Activated CD4-positive, alpha-beta T cell treated with anti-CD3 and anti-CD28 coated beads, Interleukin-2, amount 10 ng/mL, durations not matched to agents 24 days and 14 days (primary cell): ENCODE measurements at regions not wholly inside any gene's neighbourhood (a gene's known extent, or its start where the extent isn't known, plus 50 kb on each side); places are given as distances from the start of the nearest gene placed in this dataset.

Experiments used
- DNase-seq: peaks from one replicate; pipeline ENCODE4 v3.0.0; 2022
- H3K27ac Mint-ChIP-seq: one replicate; pipeline ENCODE4 v1.8.0; 2022; ENCODE audit warnings: mild to moderate bottlenecking, mixed read lengths
- H3K27me3 Mint-ChIP-seq: one replicate; pipeline ENCODE4 v1.8.0; 2022; ENCODE audit warnings: mixed read lengths
- H3K36me3 Mint-ChIP-seq: one replicate; pipeline ENCODE4 v1.8.0; 2022; ENCODE audit warnings: low read depth, mild to moderate bottlenecking, mixed read lengths
- H3K4me1 Mint-ChIP-seq: one replicate; pipeline ENCODE4 v1.8.0; 2021; ENCODE audit warnings: mixed read lengths
- H3K4me3 Mint-ChIP-seq: one replicate; pipeline ENCODE4 v1.8.0; 2022; ENCODE audit warnings: mild to moderate bottlenecking, moderate library complexity, mixed read lengths
- H3K9me3 Mint-ChIP-seq: one replicate; pipeline ENCODE4 v1.8.0; 2021; ENCODE audit warnings: mixed read lengths
- intact Hi-C: fragments of 100-400 bp; cut with micrococcal nuclease; formaldehyde crosslinking; loops from one replicate; pipeline ENCODE4 v1.15.1; 2023

GRCh38 chr18:57269756-57270155 is 82.6 kb upstream of the ST8SIA3 start:
- Mint-ChIP-seq H3K9me3 (no peaks in the 10 kb centered on the region), H3K36me3 (no peaks in the 10 kb centered on the region), H3K27me3 (no peaks in the 10 kb centered on the region), H3K27ac (no peak overlapping the region), H3K4me3 (no peak overlapping the region), H3K4me1 (no peaks in the 10 kb centered on the region)
- DNase-seq, result no peak
- intact Hi-C loops, result no loop called here

GRCh38 chr18:57270156-57270555 is 82.2 kb upstream of the ST8SIA3 start:
- Mint-ChIP-seq H3K9me3 (no peaks in the 10 kb centered on the region), H3K4me1 (no peaks in the 10 kb centered on the region), H3K4me3 (no peak overlapping the region), H3K27ac (no peak overlapping the region), H3K27me3 (no peaks in the 10 kb centered on the region), H3K36me3 (no peaks in the 10 kb centered on the region)
- no peak for DNase-seq
- intact Hi-C loops, result no loop called here

DNA sequence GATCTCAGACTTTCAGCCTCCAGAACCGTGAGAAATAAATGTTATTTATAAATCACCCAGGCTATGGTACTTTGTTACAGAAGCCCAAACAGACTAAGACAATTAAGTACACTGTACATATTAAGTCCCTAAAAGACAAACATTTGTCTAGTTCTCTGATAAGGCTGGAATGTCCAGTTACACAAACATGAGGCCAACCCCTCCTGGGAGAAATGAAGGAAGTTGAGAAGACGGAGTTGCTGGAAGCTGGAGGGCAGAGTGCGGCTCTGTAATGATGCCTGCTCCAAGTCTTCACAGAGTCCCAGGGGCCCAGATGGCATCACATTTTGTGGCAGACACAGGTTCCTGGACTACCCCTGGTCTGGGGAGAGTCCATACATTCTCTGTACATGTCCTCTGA is 79.2 kb upstream of the ST8SIA3 start:
- no peaks in the 10 kb centered on the region for H3K4me1 Mint-ChIP-seq
- no peaks in the 10 kb centered on the region for H3K36me3 Mint-ChIP-seq
- H3K27ac Mint-ChIP-seq, result no peak overlapping the region
- no peak for DNase-seq
- H3K4me3 Mint-ChIP-seq, result no peak overlapping the region
- H3K9me3 Mint-ChIP-seq, result no peaks in the 10 kb centered on the region
- intact Hi-C loops, result no loop called here
- H3K27me3 Mint-ChIP-seq, result no peaks in the 10 kb centered on the region

DNA sequence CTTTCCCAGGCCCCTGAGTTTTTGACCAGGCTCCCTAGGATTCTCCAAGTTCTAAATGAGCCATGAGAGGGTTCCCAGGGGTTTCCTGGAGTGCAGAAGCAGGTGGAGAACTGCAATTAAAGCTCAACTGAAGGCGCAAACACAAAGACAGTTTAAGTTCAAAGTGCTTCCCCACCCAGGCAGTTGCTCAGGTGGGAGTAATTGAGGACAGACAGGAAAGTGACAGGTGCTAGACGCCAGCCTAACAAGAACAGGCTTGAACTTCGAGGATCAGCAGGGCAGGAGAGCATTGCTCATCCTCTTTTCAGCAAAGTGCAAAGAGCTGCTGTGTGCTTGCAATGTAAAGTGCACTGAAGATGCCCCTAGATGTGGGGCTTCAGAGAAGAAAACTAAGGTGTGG is 77.2 kb upstream of the ST8SIA3 start:
- Mint-ChIP-seq H3K27me3 (no peaks in the 10 kb centered on the region), H3K27ac (no peak overlapping the region), H3K4me3 (no peak overlapping the region), H3K9me3 (no peaks in the 10 kb centered on the region), H3K36me3 (no peaks in the 10 kb centered on the region), H3K4me1 (no peaks in the 10 kb centered on the region)
- DNase-seq, result no peak
- intact Hi-C loops, result no loop called here

- H3K27ac Mint-ChIP-seq, result no peak overlapping the region
- no peak for DNase-seq
- H3K36me3 Mint-ChIP-seq, result no peaks in the 10 kb centered on the region
- no peak overlapping the region for H3K4me3 Mint-ChIP-seq
- H3K27me3 Mint-ChIP-seq, result no peaks in the 10 kb centered on the region
- H3K4me1 Mint-ChIP-seq, result no peaks in the 10 kb centered on the region
- no peaks in the 10 kb centered on the region for H3K9me3 Mint-ChIP-seq
- intact Hi-C loops, result no loop called here
Measured at GRCh38 chr18:57276829-57277228, 75.5 kb upstream of the ST8SIA3 start.

DNA sequence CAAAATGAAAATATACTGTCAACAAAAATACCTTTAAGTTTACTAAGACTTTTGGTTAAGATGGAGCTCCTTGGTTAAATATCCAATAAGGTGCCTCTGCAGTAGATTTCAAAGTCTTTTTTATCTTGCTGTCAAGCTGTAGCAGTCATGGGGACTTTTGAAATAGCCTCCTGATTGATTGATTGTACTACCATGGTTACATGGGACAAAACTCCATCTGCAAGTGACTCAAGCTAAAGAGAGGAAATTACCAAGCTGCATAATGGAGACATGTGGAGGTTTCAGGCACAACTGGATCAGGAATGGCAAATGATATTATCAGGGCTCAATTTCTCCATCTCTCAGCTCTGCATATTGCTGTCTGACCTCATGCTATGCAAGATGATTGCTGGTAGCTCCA is 73.4 kb upstream of the ST8SIA3 start:
- Mint-ChIP-seq H3K9me3 (peaks cover 2% of the 10 kb centered on the region), H3K27ac (no peak overlapping the region), H3K4me1 (no peaks in the 10 kb centered on the region), H3K27me3 (no peaks in the 10 kb centered on the region), H3K36me3 (no peaks in the 10 kb centered on the region), H3K4me3 (no peak overlapping the region)
- intact Hi-C loops, result no loop called here
- no peak for DNase-seq

DNA sequence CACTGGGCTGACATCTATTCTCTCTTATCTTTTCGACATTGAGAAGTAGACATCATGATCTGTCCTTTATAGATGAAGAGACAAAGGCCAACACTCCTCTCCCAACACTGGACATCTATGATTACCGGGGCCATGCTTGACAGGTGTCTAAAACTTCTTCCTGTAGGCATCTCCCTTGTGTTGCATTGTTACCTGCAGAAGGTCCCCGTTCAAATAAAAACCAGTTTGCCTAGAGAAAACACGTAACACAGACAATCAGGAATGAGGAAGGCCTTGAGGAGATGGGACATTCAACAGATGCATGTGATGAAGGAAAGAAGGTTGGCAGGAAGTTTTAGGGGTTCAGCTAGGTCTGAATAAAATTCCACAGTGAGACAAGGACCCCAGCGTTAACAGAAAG is 70.8 kb upstream of the ST8SIA3 start:
- Mint-ChIP-seq H3K27ac (no peak overlapping the region), H3K9me3 (peaks cover 4% of the 10 kb centered on the region), H3K4me3 (no peak overlapping the region), H3K4me1 (no peaks in the 10 kb centered on the region), H3K27me3 (no peaks in the 10 kb centered on the region), H3K36me3 (no peaks in the 10 kb centered on the region)
- no peak for DNase-seq
- intact Hi-C loops, result no loop called here

GRCh38 chr18:57286949-57287348 is 65.4 kb upstream of the ST8SIA3 start:
- intact Hi-C loops, result no loop called here
- DNase-seq, result no peak
- Mint-ChIP-seq H3K27ac (no peak overlapping the region), H3K4me3 (no peak overlapping the region), H3K27me3 (no peaks in the 10 kb centered on the region), H3K9me3 (peaks cover 4% of the 10 kb centered on the region), H3K4me1 (no peaks in the 10 kb centered on the region), H3K36me3 (no peaks in the 10 kb centered on the region)

DNA sequence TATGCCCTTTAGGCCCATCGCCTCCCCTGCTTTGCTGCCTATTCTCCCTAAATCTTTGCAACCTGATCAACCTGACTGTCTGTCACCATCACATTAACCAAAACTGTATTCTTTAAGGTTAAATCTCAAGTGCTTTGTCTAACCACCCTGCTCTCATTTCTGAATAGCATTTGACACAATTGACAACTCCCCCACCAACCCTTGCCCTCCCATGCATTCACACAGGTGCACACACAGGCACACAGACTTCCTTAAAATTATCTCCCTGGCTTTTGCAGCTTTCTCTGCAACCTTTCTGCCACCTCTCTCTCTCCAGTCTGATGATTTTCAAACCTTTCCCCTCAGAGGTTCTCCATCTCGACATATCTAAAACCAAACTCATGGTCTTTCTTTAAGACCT is 64.6 kb upstream of the ST8SIA3 start:
- H3K9me3 Mint-ChIP-seq, result peaks cover 4% of the 10 kb centered on the region
- no peaks in the 10 kb centered on the region for H3K4me1 Mint-ChIP-seq
- H3K4me3 Mint-ChIP-seq, result no peak overlapping the region
- no peak overlapping the region for H3K27ac Mint-ChIP-seq
- no peaks in the 10 kb centered on the region for H3K27me3 Mint-ChIP-seq
- H3K36me3 Mint-ChIP-seq, result no peaks in the 10 kb centered on the region
- intact Hi-C loops, result no loop called here
- no peak for DNase-seq

DNA sequence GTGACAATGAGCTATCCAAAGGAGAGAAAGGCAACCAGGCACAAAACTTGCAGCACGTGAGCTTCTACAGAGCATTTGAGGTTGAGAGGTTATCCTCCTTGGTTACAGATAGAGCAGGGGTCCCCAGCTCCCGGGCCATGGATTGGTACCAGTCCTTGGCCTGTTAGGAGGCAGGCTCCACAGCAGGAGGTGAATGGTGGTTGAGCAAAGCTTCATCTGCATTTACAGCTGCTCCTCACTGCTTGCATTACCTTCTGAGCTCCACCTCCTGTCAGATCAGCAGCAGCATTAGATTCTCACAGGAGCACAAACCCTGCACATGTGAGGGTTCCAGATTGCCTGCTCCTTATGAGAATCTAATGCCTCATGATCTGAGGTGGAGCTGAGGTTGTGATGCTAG is 57.8 kb upstream of the ST8SIA3 start:
- H3K9me3 Mint-ChIP-seq, result no peaks in the 10 kb centered on the region
- no peaks in the 10 kb centered on the region for H3K4me1 Mint-ChIP-seq
- no peaks in the 10 kb centered on the region for H3K36me3 Mint-ChIP-seq
- no peak overlapping the region for H3K27ac Mint-ChIP-seq
- intact Hi-C loops, result no loop called here
- no peak for DNase-seq
- no peaks in the 10 kb centered on the region for H3K27me3 Mint-ChIP-seq
- H3K4me3 Mint-ChIP-seq, result no peak overlapping the region

DNA sequence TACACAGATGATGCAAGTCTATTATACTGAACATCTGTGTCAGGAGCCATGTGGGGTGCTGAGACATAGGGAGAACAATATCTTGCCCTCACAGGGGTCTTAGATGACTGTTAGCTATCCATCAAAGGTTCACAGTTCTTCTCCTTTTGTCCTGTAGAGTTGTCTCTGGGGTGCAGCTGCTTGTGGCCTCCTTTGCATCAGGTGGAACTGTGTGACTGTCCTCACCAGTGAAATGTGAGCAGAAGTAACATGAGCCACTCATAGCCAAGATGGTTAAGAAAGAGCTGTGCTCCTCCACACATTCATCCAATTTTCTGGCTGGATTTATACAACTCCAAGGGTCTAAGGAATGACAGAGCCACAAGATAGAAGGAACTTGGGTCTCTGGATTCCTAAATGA is 56.0 kb upstream of the ST8SIA3 start:
- no peak overlapping the region for H3K4me3 Mint-ChIP-seq
- intact Hi-C loops, result no loop called here
- H3K36me3 Mint-ChIP-seq, result no peaks in the 10 kb centered on the region
- H3K9me3 Mint-ChIP-seq, result no peaks in the 10 kb centered on the region
- no peak overlapping the region for H3K27ac Mint-ChIP-seq
- H3K27me3 Mint-ChIP-seq, result no peaks in the 10 kb centered on the region
- no peaks in the 10 kb centered on the region for H3K4me1 Mint-ChIP-seq
- no peak for DNase-seq

GRCh38 chr18:57297306-57297705 is 55.1 kb upstream of the ST8SIA3 start:
- no peak for DNase-seq
- H3K27ac Mint-ChIP-seq, result no peak overlapping the region
- H3K27me3 Mint-ChIP-seq, result no peaks in the 10 kb centered on the region
- no peaks in the 10 kb centered on the region for H3K9me3 Mint-ChIP-seq
- H3K36me3 Mint-ChIP-seq, result no peaks in the 10 kb centered on the region
- intact Hi-C loops, result no loop called here
- H3K4me1 Mint-ChIP-seq, result no peaks in the 10 kb centered on the region
- H3K4me3 Mint-ChIP-seq, result no peak overlapping the region

DNA sequence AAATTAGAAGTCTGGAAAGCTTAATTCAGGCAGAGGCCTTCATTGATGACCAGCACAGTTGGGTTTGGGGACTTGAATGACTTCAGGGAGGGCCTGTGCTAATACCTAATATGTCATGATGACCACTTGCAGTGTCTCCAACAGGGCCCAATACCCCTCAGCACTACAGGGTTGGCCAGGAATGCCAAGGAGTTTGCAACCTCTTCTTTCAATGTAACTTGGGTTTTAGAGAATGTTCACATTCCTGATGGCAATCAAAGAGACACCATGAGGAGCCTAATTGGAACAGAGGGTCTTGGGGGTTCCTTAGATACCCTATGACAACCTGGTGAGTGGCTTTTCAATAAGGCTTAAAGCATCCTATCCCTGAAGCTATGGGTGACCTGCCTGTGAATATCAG is 52.4 kb upstream of the ST8SIA3 start:
- no peaks in the 10 kb centered on the region for H3K9me3 Mint-ChIP-seq
- no peak overlapping the region for H3K27ac Mint-ChIP-seq
- H3K27me3 Mint-ChIP-seq, result no peaks in the 10 kb centered on the region
- intact Hi-C loops, result no loop called here
- H3K4me3 Mint-ChIP-seq, result no peak overlapping the region
- no peaks in the 10 kb centered on the region for H3K4me1 Mint-ChIP-seq
- no peak for DNase-seq
- H3K36me3 Mint-ChIP-seq, result no peaks in the 10 kb centered on the region

DNA sequence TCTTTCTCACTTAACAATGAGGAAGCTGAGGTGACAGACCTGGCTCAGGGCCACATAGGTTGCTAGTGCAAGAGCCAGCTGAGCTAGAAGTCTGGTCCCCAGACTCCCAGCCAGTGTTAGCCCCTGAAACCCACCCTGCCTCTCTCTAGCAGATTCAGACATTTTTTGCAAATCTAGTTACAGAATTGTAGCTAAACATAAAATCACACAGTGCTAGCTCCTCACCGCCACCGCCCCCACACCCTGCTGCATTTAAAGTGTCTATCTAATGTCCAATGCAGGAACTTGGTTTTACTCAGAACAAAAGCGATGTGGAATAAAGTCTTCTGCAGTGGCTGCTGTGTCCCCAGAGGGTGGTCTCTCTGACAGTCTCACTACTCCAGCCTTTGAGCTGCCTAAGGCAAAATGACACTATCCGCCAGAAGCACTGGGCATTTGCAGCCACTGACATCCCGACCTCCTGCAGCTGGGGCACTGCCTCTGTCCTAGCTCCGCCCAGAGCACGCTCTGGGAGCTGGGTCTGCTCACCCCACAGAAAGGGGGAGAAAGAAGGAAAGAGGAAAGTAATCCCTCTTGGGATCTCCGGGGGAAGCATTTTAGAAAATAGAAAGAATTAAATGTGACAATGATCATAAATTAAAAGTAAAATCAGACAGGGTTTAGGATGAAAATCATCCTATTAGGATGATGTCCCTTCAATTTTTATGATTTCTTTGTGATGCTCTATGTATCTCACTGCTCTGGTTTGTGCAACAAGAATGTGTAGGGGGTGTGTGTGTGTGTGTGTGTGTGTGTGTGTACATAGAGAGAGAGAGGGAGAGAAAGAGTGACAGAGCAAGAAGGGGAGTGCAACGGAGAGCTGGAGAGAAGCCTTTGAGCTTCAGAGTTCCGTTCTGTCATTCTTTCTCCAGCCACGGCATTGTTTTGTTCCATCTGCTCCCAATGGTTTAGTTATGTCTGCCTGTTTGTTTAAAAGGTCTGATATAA is 50.5 kb upstream of the ST8SIA3 start:
- no peaks in the 10 kb centered on the region for H3K27me3 Mint-ChIP-seq
- no peak overlapping the region for H3K27ac Mint-ChIP-seq
- no peak overlapping the region for H3K4me3 Mint-ChIP-seq
- no peaks in the 10 kb centered on the region for H3K4me1 Mint-ChIP-seq
- DNase-seq, result no peak
- H3K9me3 Mint-ChIP-seq, result no peaks in the 10 kb centered on the region
- H3K36me3 Mint-ChIP-seq, result no peaks in the 10 kb centered on the region
- intact Hi-C loops, result no loop called here
